RWPE2 (cell line): ENCODE measurements at regions not wholly inside any gene's neighbourhood (a gene's known extent, or its start where the extent isn't known, plus 50 kb on each side); places are given as distances from the start of the nearest gene placed in this dataset.

Source experiments
- ATAC-seq: fragments of 200-7000 bp; cut with Tn5 transposase; 3 replicates; pipeline ENCODE4 v1.9.1; 2021; ENCODE audit warnings: low read depth
- DNase-seq: peaks from one replicate; pipeline ENCODE4 v3.0.0-alpha.2; 2020; ENCODE audit warnings: low spot score
- H3K27ac ChIP-seq: fragments of 450-650 bp; 2 replicates; pipeline ENCODE4 v1.5.1; 2017; ENCODE audit warnings: mild to moderate bottlenecking; ENCODE audit not compliant: poor library complexity, severe bottlenecking
- H3K27me3 ChIP-seq: fragments of 250-450 bp; sonication (Bioruptor Pico); 2 replicates; pipeline ENCODE4 v1.5.1; 2021; ENCODE audit warnings: mild to moderate bottlenecking, moderate library complexity; ENCODE audit not compliant: insufficient read depth, poor library complexity, severe bottlenecking
- H3K36me3 ChIP-seq: fragments of 250-450 bp; sonication (Bioruptor Pico); 2 replicates; pipeline ENCODE4 v1.5.1; 2020; ENCODE audit warnings: low read depth, mild to moderate bottlenecking, moderate library complexity
- H3K4me1 ChIP-seq: fragments of 250-450 bp; sonication (Bioruptor Pico); 2 replicates; pipeline ENCODE4 v1.5.1; 2021; ENCODE audit warnings: mild to moderate bottlenecking, moderate library complexity; ENCODE audit not compliant: insufficient read depth, poor library complexity, severe bottlenecking
- H3K4me3 ChIP-seq: fragments of 250-450 bp; sonication (Bioruptor Pico); 2 replicates; pipeline ENCODE4 v1.5.1; 2021; ENCODE audit warnings: mild to moderate bottlenecking, moderate library complexity; ENCODE audit not compliant: severe bottlenecking
- H3K9me3 ChIP-seq: fragments of 250-450 bp; sonication (Bioruptor Pico); 2 replicates; pipeline ENCODE4 v1.5.1; 2021; ENCODE audit warnings: mild to moderate bottlenecking, moderate library complexity; ENCODE audit not compliant: severe bottlenecking
- TF ChIP-seq, protein P1 (sequence below): fragments of 450-650 bp; IDR thresholded peaks from one replicate; pipeline ENCODE4 v1.5.1; 2017; ENCODE audit warnings: mild to moderate bottlenecking, moderate library complexity; ENCODE audit not compliant: poor library complexity, severe bottlenecking

GRCh38 chr9:13920557-13920956, 393.4 kb downstream of the NFIB start:
- TF ChIP-seq, protein P1, sequence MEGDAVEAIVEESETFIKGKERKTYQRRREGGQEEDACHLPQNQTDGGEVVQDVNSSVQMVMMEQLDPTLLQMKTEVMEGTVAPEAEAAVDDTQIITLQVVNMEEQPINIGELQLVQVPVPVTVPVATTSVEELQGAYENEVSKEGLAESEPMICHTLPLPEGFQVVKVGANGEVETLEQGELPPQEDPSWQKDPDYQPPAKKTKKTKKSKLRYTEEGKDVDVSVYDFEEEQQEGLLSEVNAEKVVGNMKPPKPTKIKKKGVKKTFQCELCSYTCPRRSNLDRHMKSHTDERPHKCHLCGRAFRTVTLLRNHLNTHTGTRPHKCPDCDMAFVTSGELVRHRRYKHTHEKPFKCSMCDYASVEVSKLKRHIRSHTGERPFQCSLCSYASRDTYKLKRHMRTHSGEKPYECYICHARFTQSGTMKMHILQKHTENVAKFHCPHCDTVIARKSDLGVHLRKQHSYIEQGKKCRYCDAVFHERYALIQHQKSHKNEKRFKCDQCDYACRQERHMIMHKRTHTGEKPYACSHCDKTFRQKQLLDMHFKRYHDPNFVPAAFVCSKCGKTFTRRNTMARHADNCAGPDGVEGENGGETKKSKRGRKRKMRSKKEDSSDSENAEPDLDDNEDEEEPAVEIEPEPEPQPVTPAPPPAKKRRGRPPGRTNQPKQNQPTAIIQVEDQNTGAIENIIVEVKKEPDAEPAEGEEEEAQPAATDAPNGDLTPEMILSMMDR, result no peak
- ATAC-seq, result no peak
- Histone ChIP-seq H3K9me3 (no peaks in the 10 kb centered on the region), H3K4me1 (no peaks in the 10 kb centered on the region), H3K4me3 (no peak overlapping the region), H3K27me3 (no peaks in the 10 kb centered on the region), H3K36me3 (no peaks in the 10 kb centered on the region), H3K27ac (no peak overlapping the region)
- DNase-seq, result no peak

DNA sequence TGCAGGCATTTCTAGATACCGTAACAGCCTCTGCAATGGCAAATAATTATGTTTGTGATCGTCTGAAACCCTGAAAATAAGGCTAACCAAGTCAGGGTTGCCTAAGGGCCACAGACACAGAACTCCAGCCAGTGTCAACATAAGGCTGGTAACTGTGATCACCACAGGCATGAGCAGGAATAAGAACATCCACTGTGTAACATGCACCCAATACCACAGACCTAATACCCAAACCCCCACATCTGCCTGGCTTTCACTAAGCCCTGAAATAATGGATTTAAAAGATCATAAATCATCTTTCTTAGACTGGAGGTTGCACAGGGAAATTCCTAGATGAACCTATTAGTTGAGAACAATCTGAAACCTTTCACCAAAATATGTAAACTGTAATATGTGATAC, 394.5 kb downstream of the NFIB start:
- Histone ChIP-seq H3K9me3 (no peaks in the 10 kb centered on the region), H3K27ac (no peak overlapping the region), H3K27me3 (no peaks in the 10 kb centered on the region), H3K36me3 (no peaks in the 10 kb centered on the region), H3K4me3 (no peak overlapping the region), H3K4me1 (no peaks in the 10 kb centered on the region)
- ATAC-seq, result no peak
- TF ChIP-seq, protein P1, result no peak
- no peak for DNase-seq

DNA sequence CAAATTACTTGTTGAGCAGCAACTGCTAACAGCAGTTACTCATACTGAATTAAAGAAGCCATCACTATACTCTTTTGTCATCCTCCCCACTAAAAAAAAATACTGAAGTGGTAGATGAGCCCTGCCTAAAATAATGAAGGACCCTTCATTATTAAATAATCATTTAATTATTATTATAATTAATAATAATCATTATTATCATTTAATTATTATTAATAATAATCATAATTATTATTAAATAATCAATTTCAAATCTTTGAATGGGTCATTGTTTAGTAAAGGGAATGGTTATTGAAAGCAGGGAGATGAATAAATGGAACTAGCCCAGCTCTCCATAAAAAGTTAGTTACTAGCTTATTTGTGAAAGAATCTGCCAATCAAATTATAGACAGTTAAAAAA, 396.4 kb downstream of the NFIB start:
- DNase-seq (no peak), ATAC-seq (no peak)
- TF ChIP-seq, protein P1, result no peak
- Histone ChIP-seq H3K4me3 (no peak overlapping the region), H3K9me3 (no peaks in the 10 kb centered on the region), H3K4me1 (no peaks in the 10 kb centered on the region), H3K27me3 (no peaks in the 10 kb centered on the region), H3K27ac (no peak overlapping the region), H3K36me3 (no peaks in the 10 kb centered on the region)

- ATAC-seq (no peak), DNase-seq (no peak)
- Histone ChIP-seq H3K27me3 (no peaks in the 10 kb centered on the region), H3K27ac (no peak overlapping the region), H3K4me1 (no peaks in the 10 kb centered on the region), H3K4me3 (no peak overlapping the region), H3K9me3 (no peaks in the 10 kb centered on the region), H3K36me3 (no peaks in the 10 kb centered on the region)
- TF ChIP-seq, protein P1, result no peak
Measured at GRCh38 chr9:13915591-13916301, 398.2 kb downstream of the NFIB start.

DNA sequence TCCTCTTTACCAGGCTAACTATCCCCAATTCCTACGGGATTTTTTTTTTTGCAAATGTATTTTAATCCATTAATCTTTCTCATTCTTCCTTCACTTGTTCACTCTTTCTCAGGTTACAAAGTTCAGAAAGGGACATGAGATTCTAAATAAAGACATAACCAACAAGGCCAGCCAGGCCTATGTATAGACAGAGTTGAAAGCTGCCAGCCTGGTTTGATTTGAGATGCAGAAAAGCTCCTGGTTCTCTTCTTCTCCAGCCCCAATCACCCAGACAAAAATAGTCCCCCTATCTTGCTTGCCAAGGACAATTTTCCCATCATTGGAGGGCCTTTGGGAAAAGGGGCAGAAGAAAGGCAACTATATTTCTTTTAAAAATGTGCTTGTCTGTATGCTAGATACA, 398.8 kb downstream of the NFIB start:
- ATAC-seq (no peak), DNase-seq (no peak)
- Histone ChIP-seq H3K27ac (no peak overlapping the region), H3K4me1 (no peaks in the 10 kb centered on the region), H3K4me3 (no peak overlapping the region), H3K27me3 (no peaks in the 10 kb centered on the region), H3K9me3 (no peaks in the 10 kb centered on the region), H3K36me3 (no peaks in the 10 kb centered on the region)
- TF ChIP-seq, protein P1, result no peak
